LHCN-M2 (cell line): ENCODE measurements at regions not wholly inside any gene's neighbourhood (a gene's known extent, or its start where the extent isn't known, plus 50 kb on each side); places are given as distances from the start of the nearest gene placed in this dataset.
"Not testable (repeated sequence)": the region's sequence is repeated elsewhere in the genome, so short reads cannot be mapped to it uniquely, and the experiment has no call there.

Source experiments
- DNase-seq: peaks from one replicate; pipeline ENCODE4 v3.0.0-alpha.2; 2012; ENCODE audit warnings: low read depth

- DNase-seq = no peak
Measured at GRCh38 chr1:177646757-177647730, 322.8 kb downstream of the SEC16B start.

- no peak for DNase-seq
Measured at GRCh38 chr1:177645491-177646190, 324.2 kb downstream of the SEC16B start.

- no peak for DNase-seq
Measured at GRCh38 chr1:177640687-177641086, 329.2 kb downstream of the SEC16B start.

GRCh38 chr1:177634151-177634550 is 335.7 kb downstream of the SEC16B start:
- not testable (repeated sequence) for DNase-seq

GRCh38 chr1:177632923-177633615 is 336.8 kb downstream of the SEC16B start:
- peak; percentile 5 for DNase-seq

- peak; percentile 19 for DNase-seq
Measured at GRCh38 chr1:177631770-177632169, 338.1 kb downstream of the SEC16B start.

- DNase-seq = peak; percentile 34
Measured at GRCh38 chr1:177629526-177629925, 340.3 kb downstream of the SEC16B start.

- no peak for DNase-seq
Measured at GRCh38 chr1:177627148-177627910, 342.5 kb downstream of the SEC16B start.

GRCh38 chr1:177620636-177621190 is 349.1 kb downstream of the SEC16B start:
- DNase-seq = peak; percentile 62

- DNase-seq = no peak
Measured at GRCh38 chr1:177615251-177615650, 354.6 kb downstream of the SEC16B start.

- no peak for DNase-seq
Measured at GRCh38 chr1:177611402-177611801, 358.5 kb downstream of the SEC16B start.

- no peak for DNase-seq
Measured at GRCh38 chr1:177609953-177610352, 359.9 kb downstream of the SEC16B start.

GRCh38 chr1:177600936-177601335 is 368.9 kb downstream of the SEC16B start:
- DNase-seq = no peak

GRCh38 chr1:177600321-177600720 is 369.5 kb downstream of the SEC16B start:
- no peak for DNase-seq

GRCh38 chr1:177597393-177597792 is 372.5 kb downstream of the SEC16B start:
- no peak for DNase-seq

GRCh38 chr1:177596485-177596884 is 373.4 kb downstream of the SEC16B start:
- no peak for DNase-seq

- DNase-seq = no peak
Measured at GRCh38 chr1:177593105-177593504, 376.8 kb downstream of the SEC16B start.

GRCh38 chr1:177592624-177593023 is 377.2 kb downstream of the SEC16B start:
- no peak for DNase-seq

- no peak for DNase-seq
Measured at GRCh38 chr1:177591155-177591554, 378.7 kb downstream of the SEC16B start.

GRCh38 chr1:177589166-177589565 is 380.7 kb downstream of the SEC16B start:
- no peak for DNase-seq

GRCh38 chr1:177586429-177586828 is 383.4 kb downstream of the SEC16B start:
- peak; percentile 84 for DNase-seq
